ENCODE measurements at regions not wholly inside any gene's neighbourhood (a gene's known extent, or its start where the extent isn't known, plus 50 kb on each side); places are given as distances from the start of the nearest gene placed in this dataset.

GRCh38 chr12:125233319-125233718 is 168.1 kb downstream of the AACS start:
- intact Hi-C loops (cut with DNase I) = no loop called here

GRCh38 chr12:125239563-125239962 is 174.3 kb downstream of the AACS start:
- 95 to 97% methylated on average over 6 to 10 of the region's 11 CpGs for WGBS, 2 donors
- no peak for DNase-seq
- Histone ChIP-seq H3K4me3 (no peak overlapping the region), H3K27ac (no peak overlapping the region), H3K27me3 (peaks cover 0 to 30% (median 0%) of the 10 kb centered on the region in 4 donors), H3K36me3 (no peaks in the 10 kb centered on the region), H3K9me3 (no peaks in the 10 kb centered on the region), H3K4me1 (no peaks in the 10 kb centered on the region)
- intact Hi-C loops (cut with DNase I) = no loop called here
- no peak for TF ChIP-seq POLR2A (IDR thresholded peaks at IDR 0.05)
- TF ChIP-seq CTCF (IDR thresholded peaks at IDR 0.05) = no peak

More at GRCh38 chr12:125233319-125233718, 168.1 kb downstream of the AACS start:
- no peaks in the 10 kb centered on the region for H3K36me3 ChIP-seq
- H3K9me3 ChIP-seq = no peaks in the 10 kb centered on the region
- DNase-seq = no peak
- WGBS, 2 donors = 57 to 100% methylated on average over 1 of the region's 1 CpG
- H3K4me3 ChIP-seq = no peak overlapping the region
- H3K4me1 ChIP-seq = no peaks in the 10 kb centered on the region
- TF ChIP-seq POLR2A (IDR thresholded peaks at IDR 0.05) = no peak
- TF ChIP-seq CTCF (IDR thresholded peaks at IDR 0.05) = no peak
- H3K27me3 ChIP-seq = no peaks in the 10 kb centered on the region
- H3K27ac ChIP-seq = no peak overlapping the region

- intact Hi-C loops (cut with DNase I) = no loop called here
- 55 to 61% methylated on average over 12 to 13 of the region's 17 CpGs for WGBS, 2 donors
These were observed 175.5 kb downstream of the AACS start for GRCh38 chr12:125240717-125241116.

GRCh38 chr12:125243811-125244210 is 178.6 kb downstream of the AACS start:
- Histone ChIP-seq H3K4me1 (peaks cover 0 to 12% (median 0%) of the 10 kb centered on the region in 3 donors), H3K27me3 (peaks cover 0 to 70% (median 0%) of the 10 kb centered on the region in 4 donors), H3K4me3 (no peak overlapping the region), H3K36me3 (no peaks in the 10 kb centered on the region), H3K27ac (no peak overlapping the region), H3K9me3 (no peaks in the 10 kb centered on the region)
- TF ChIP-seq CTCF (IDR thresholded peaks at IDR 0.05) = no peak
- TF ChIP-seq POLR2A (IDR thresholded peaks at IDR 0.05) = no peak
- intact Hi-C loops (cut with DNase I) = no loop called here
- 70 to 75% methylated on average over 11 of the region's 11 CpGs for WGBS, 2 donors
- DNase-seq = no peak

More at GRCh38 chr12:125240717-125241116, 175.5 kb downstream of the AACS start:
- Histone ChIP-seq H3K4me1 (peaks cover 0 to 3% (median 0%) of the 10 kb centered on the region in 3 donors), H3K4me3 (no peak overlapping the region), H3K27me3 (peaks cover 0 to 41% (median 0%) of the 10 kb centered on the region in 4 donors), H3K27ac (no peak overlapping the region), H3K36me3 (no peaks in the 10 kb centered on the region), H3K9me3 (no peaks in the 10 kb centered on the region)
- TF ChIP-seq POLR2A (IDR thresholded peaks at IDR 0.05) (no peak), CTCF (IDR thresholded peaks at IDR 0.05) (no peak)
- DNase-seq = no peak

- peaks cover 0 to 72% (median 0%) of the 10 kb centered on the region in 4 donors for H3K27me3 ChIP-seq
These were observed 179.1 kb downstream of the AACS start for GRCh38 chr12:125244338-125244737.

More at GRCh38 chr12:125244338-125244737, 179.1 kb downstream of the AACS start:
- Histone ChIP-seq H3K36me3 (no peaks in the 10 kb centered on the region), H3K4me1 (peaks cover 0 to 12% (median 0%) of the 10 kb centered on the region in 3 donors), H3K9me3 (no peaks in the 10 kb centered on the region), H3K4me3 (no peak overlapping the region), H3K27ac (no peak overlapping the region)
- TF ChIP-seq POLR2A (IDR thresholded peaks at IDR 0.05) (no peak), CTCF (IDR thresholded peaks at IDR 0.05) (no peak)
- 79% methylated on average over 5 of the region's 8 CpGs; no CpG with 5 or more reads in 1 of the 2 donors for WGBS, 2 donors
- DNase-seq = no peak
- intact Hi-C loops (cut with DNase I) = no loop called here
